H9 (cell line): ENCODE measurements at regions not wholly inside any gene's neighbourhood (a gene's known extent, or its start where the extent isn't known, plus 50 kb on each side); places are given as distances from the start of the nearest gene placed in this dataset.

ENCODE experiments used
- DNase-seq: peaks from one replicate; pipeline ENCODE4 v3.0.0-alpha.2; 2017
- H2AFZ ChIP-seq: one replicate; pipeline ENCODE4 v1.6.1; 2013; ENCODE audit warnings: mild to moderate bottlenecking, low read length, control low read depth, moderate library complexity
- H2AK5ac ChIP-seq: 2 replicates; pipeline ENCODE4 v1.6.1; 2013; ENCODE audit warnings: low read length, control low read depth, mixed read lengths; ENCODE audit not compliant: insufficient read length
- H2BK120ac ChIP-seq: one replicate; pipeline ENCODE4 v1.6.1; 2013; ENCODE audit warnings: low read depth, mild to moderate bottlenecking, low read length, control low read depth, inconsistent platforms; ENCODE audit not compliant: poor library complexity, severe bottlenecking
- H2BK12ac ChIP-seq: 2 replicates; pipeline ENCODE4 v1.6.1; 2013; ENCODE audit warnings: low read length, control low read depth, mixed read lengths, low read depth; ENCODE audit not compliant: insufficient read length
- H2BK15ac ChIP-seq: 2 replicates; pipeline ENCODE4 v1.6.1; 2013; ENCODE audit warnings: low read depth, low read length, control low read depth
- H2BK20ac ChIP-seq: one replicate; pipeline ENCODE4 v1.6.1; 2013; ENCODE audit warnings: low read depth, mild to moderate bottlenecking, low read length, control low read depth, inconsistent platforms; ENCODE audit not compliant: poor library complexity, severe bottlenecking
- H2BK5ac ChIP-seq: 2 replicates; pipeline ENCODE4 v1.6.1; 2013; ENCODE audit warnings: low read length, control low read depth, mixed read lengths; ENCODE audit not compliant: insufficient read length
- H3K14ac ChIP-seq: 2 replicates; pipeline ENCODE4 v1.6.1; 2013; ENCODE audit warnings: low read length, control low read depth; ENCODE audit not compliant: insufficient read depth
- H3K18ac ChIP-seq: 2 replicates; pipeline ENCODE4 v1.6.1; 2013; ENCODE audit warnings: low read depth, mild to moderate bottlenecking, mixed read lengths, low read length, control low read depth; ENCODE audit not compliant: insufficient read length
- H3K23ac ChIP-seq: 2 replicates; pipeline ENCODE4 v1.6.1; 2013; ENCODE audit warnings: low read length, control low read depth, mixed read lengths, low read depth; ENCODE audit not compliant: insufficient read length
- H3K23me2 ChIP-seq: 2 replicates; pipeline ENCODE4 v1.6.1; 2013; ENCODE audit warnings: low read depth, mild to moderate bottlenecking, mixed read lengths, low read length, control low read depth; ENCODE audit not compliant: insufficient read length, poor library complexity, severe bottlenecking
- H3K27ac ChIP-seq: 2 replicates; pipeline ENCODE4 v1.5.1; 2013; ENCODE audit warnings: low read length, control low read depth, mixed read lengths, low read depth; ENCODE audit not compliant: insufficient read length
- H3K27me3 ChIP-seq: 2 replicates; pipeline ENCODE4 v1.6.1; 2013; ENCODE audit warnings: low read length, control low read depth, inconsistent platforms; ENCODE audit not compliant: insufficient read depth
- H3K4ac ChIP-seq: 2 replicates; pipeline ENCODE4 v1.6.1; 2013; ENCODE audit warnings: low read depth, mild to moderate bottlenecking, control low read depth, inconsistent platforms, low read length, moderate library complexity
- H3K4me1 ChIP-seq: 2 replicates; pipeline ENCODE4 v1.6.1; 2013; ENCODE audit warnings: low read length, control low read depth, inconsistent platforms; ENCODE audit not compliant: insufficient read depth
- H3K4me2 ChIP-seq: 2 replicates; pipeline ENCODE4 v1.6.1; 2013; ENCODE audit warnings: low read length, control low read depth, mixed read lengths; ENCODE audit not compliant: insufficient read length, insufficient read depth
- H3K56ac ChIP-seq: 2 replicates; pipeline ENCODE4 v1.6.1; 2013; ENCODE audit warnings: low read depth, mild to moderate bottlenecking, mixed read lengths, low read length, control low read depth; ENCODE audit not compliant: insufficient read length
- H3K79me1 ChIP-seq: 2 replicates; pipeline ENCODE4 v1.6.1; 2013; ENCODE audit warnings: low read depth, mild to moderate bottlenecking, moderate library complexity, low read length, control low read depth, inconsistent platforms; ENCODE audit not compliant: insufficient read depth, poor library complexity, severe bottlenecking
- H3K79me2 ChIP-seq: 2 replicates; pipeline ENCODE4 v1.6.1; 2013; ENCODE audit warnings: low read length, control low read depth, inconsistent platforms; ENCODE audit not compliant: insufficient read depth
- H3K9ac ChIP-seq: 2 replicates; pipeline ENCODE4 v1.6.1; 2013; ENCODE audit warnings: low read length, control low read depth, mixed read lengths; ENCODE audit not compliant: insufficient read length; ENCODE audit errors: extremely low read depth
- H3K9me3 ChIP-seq: one replicate; pipeline ENCODE4 v1.6.1; 2013; ENCODE audit warnings: low read depth, low read length, inconsistent platforms; ENCODE audit not compliant: control insufficient read depth
- H3T11ph ChIP-seq: one replicate; pipeline ENCODE4 v1.6.1; 2013; ENCODE audit warnings: mild to moderate bottlenecking, low read length, control low read depth, inconsistent platforms
- H4K20me1 ChIP-seq: one replicate; pipeline ENCODE4 v1.6.1; 2013; ENCODE audit not compliant: control insufficient read depth, insufficient read length, insufficient read depth
- H4K5ac ChIP-seq: 2 replicates; pipeline ENCODE4 v1.6.1; 2013; ENCODE audit warnings: low read depth, mild to moderate bottlenecking, mixed read lengths, low read length, control low read depth; ENCODE audit not compliant: insufficient read length
- H4K8ac ChIP-seq: replicated peaks from 2 replicates; pipeline ENCODE4 v1.6.1; 2013; ENCODE audit warnings: low read length, control low read depth, mixed read lengths, low read depth; ENCODE audit not compliant: insufficient read length
- H4K91ac ChIP-seq: 2 replicates; pipeline ENCODE4 v1.6.1; 2013; ENCODE audit warnings: low read depth, mild to moderate bottlenecking, moderate library complexity, mixed read lengths, low read length, control low read depth; ENCODE audit not compliant: insufficient read length
- H3K27ac Mint-ChIP-seq, 3 experiments: 2 replicates in 2 of 3; 3 replicates in 1 of 3; pipeline ENCODE4 v1.8.0; 2020 to 2021; ENCODE audit warnings: mixed read lengths in 3 of 3, mild to moderate bottlenecking in 1 of 3, moderate library complexity in 1 of 3
- H3K27me3 Mint-ChIP-seq: 2 replicates; pipeline ENCODE4 v1.8.0; 2021; ENCODE audit warnings: low read depth, mild to moderate bottlenecking, moderate library complexity, mixed read lengths
- H3K36me3 Mint-ChIP-seq, 3 experiments: 2 replicates in 2 of 3; 3 replicates in 1 of 3; pipeline ENCODE4 v1.8.0; 2020 to 2021; ENCODE audit warnings: low read depth in 3 of 3, mixed read lengths in 3 of 3; ENCODE audit not compliant: insufficient read depth in 1 of 3
- H3K4me1 Mint-ChIP-seq, 2 experiments: 2 replicates each; pipeline ENCODE4 v1.8.0; 2020; ENCODE audit warnings: mixed read lengths in 2 of 2
- H3K4me3 Mint-ChIP-seq, 2 experiments: 2 replicates in 1 of 2; 3 replicates in 1 of 2; pipeline ENCODE4 v1.8.0; 2020 to 2021; ENCODE audit warnings: mild to moderate bottlenecking in 2 of 2, mixed read lengths in 2 of 2, moderate library complexity in 1 of 2
- H3K9me3 Mint-ChIP-seq, 2 experiments: 2 replicates in 1 of 2; 3 replicates in 1 of 2; pipeline ENCODE4 v1.8.0; 2020; ENCODE audit warnings: mild to moderate bottlenecking in 2 of 2, mixed read lengths in 2 of 2, moderate library complexity in 1 of 2
- WGBS: extraction: QIAGEN DNeasy Blood & Tissue Kit; methylation state at CpG from one replicate; pipeline ENCODE4 v1.1.7; 2013; ENCODE audit warnings: missing lambda C conversion rate, low lambda C conversion rate, mixed read lengths; ENCODE audit not compliant: insufficient read length; ENCODE audit errors: extremely low coverage; 5-methylcytosine and 5-hydroxymethylcytosine counted together
- TF ChIP-seq, protein P1 (sequence below): fragments of 200-600 bp; sonication (generic); conservative IDR thresholded peaks from 3 replicates; pipeline ENCODE4 v1.8.0; 2021; ENCODE audit warnings: antibody characterized with exemption, mild to moderate bottlenecking

DNA sequence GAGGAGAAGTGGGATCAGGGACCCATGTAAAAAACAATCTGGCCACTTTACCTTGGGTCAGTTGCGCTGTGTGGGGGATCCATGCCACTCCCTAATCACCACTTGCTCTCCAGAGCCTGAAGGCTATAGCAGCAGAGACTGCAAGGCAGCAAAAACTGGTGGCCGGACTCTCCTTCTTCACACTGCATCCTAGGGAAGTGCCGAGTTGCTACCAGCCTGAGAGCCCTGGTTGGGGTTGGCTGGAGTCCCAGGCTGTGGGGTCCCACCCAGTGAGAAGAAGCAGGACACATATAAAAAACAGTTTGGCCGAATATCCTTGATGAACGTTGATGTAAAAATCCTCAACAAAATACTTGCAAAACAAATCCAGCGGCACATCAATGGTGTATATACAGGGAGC lies 341.2 kb downstream of the AEBP2 start:
- H3K14ac ChIP-seq, result no peak overlapping the region
- no CpG with 5 or more reads among the region's 6 CpGs for WGBS
- no peak overlapping the region for H2BK120ac ChIP-seq
- H4K8ac ChIP-seq, result no peak overlapping the region
- peaks cover 6% of the 10 kb centered on the region for H3K4me1 ChIP-seq
- no peaks in the 10 kb centered on the region; the same call in 1 of the 2 replicates for H3K27me3 ChIP-seq
- peaks cover 0 to 4% (median 0%) of the 10 kb centered on the region in 3 experiments; a peak in 2 of 7 replicates for H3K36me3 Mint-ChIP-seq
- H2BK5ac ChIP-seq, result no peak overlapping the region
- H3K4me2 ChIP-seq, result no peak overlapping the region
- no peak overlapping the region for H2BK12ac ChIP-seq
- no peak overlapping the region for H4K5ac ChIP-seq
- H3K27me3 Mint-ChIP-seq, result no peaks in the 10 kb centered on the region
- H3K18ac ChIP-seq, result no peak overlapping the region
- H3K79me1 ChIP-seq, result no peaks in the 10 kb centered on the region
- no peaks in the 10 kb centered on the region for H3K9me3 ChIP-seq
- H3K27ac Mint-ChIP-seq, result no peak overlapping the region
- H3K23ac ChIP-seq, result no peak overlapping the region
- H3K27ac ChIP-seq, result no peak overlapping the region
- no peaks in the 10 kb centered on the region for H3K23me2 ChIP-seq
- H4K91ac ChIP-seq, result no peak overlapping the region
- H3K4me1 Mint-ChIP-seq, result peaks cover 23 to 39% of the 10 kb centered on the region in 2 experiments
- H2BK20ac ChIP-seq, result no peak overlapping the region
- no peak overlapping the region for H3K4ac ChIP-seq
- H2AFZ ChIP-seq, result no peak overlapping the region
- no peak overlapping the region for H3T11ph ChIP-seq
- no peak overlapping the region for H3K9ac ChIP-seq
- no peaks in the 10 kb centered on the region; a peak in 1 of 5 replicates for H3K9me3 Mint-ChIP-seq
- TF ChIP-seq, protein P1, sequence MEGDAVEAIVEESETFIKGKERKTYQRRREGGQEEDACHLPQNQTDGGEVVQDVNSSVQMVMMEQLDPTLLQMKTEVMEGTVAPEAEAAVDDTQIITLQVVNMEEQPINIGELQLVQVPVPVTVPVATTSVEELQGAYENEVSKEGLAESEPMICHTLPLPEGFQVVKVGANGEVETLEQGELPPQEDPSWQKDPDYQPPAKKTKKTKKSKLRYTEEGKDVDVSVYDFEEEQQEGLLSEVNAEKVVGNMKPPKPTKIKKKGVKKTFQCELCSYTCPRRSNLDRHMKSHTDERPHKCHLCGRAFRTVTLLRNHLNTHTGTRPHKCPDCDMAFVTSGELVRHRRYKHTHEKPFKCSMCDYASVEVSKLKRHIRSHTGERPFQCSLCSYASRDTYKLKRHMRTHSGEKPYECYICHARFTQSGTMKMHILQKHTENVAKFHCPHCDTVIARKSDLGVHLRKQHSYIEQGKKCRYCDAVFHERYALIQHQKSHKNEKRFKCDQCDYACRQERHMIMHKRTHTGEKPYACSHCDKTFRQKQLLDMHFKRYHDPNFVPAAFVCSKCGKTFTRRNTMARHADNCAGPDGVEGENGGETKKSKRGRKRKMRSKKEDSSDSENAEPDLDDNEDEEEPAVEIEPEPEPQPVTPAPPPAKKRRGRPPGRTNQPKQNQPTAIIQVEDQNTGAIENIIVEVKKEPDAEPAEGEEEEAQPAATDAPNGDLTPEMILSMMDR, result no peak
- no peak overlapping the region for H2BK15ac ChIP-seq
- H4K20me1 ChIP-seq, result peaks cover 3% of the 10 kb centered on the region
- no peak for DNase-seq
- no peak overlapping the region for H3K56ac ChIP-seq
- H3K4me3 Mint-ChIP-seq, result no peak overlapping the region
- no peaks in the 10 kb centered on the region for H3K79me2 ChIP-seq
- H2AK5ac ChIP-seq, result no peak overlapping the region
